ENCODE measurements at regions not wholly inside any gene's neighbourhood (a gene's known extent, or its start where the extent isn't known, plus 50 kb on each side); places are given as distances from the start of the nearest gene placed in this dataset.

- peak; percentile 55 for DNase-seq (ENCODE audit: low read depth)
- TF ChIP-seq CTCF (conservative IDR thresholded peaks at IDR 0.05; ENCODE audit: low read depth, low read length), result no peak
- H3K4me3 ChIP-seq (ENCODE audit: low read depth, low read length), result no peak overlapping the region
Measured at GRCh38 chr9:96135076-96135752, 166.8 kb downstream of the HSD17B3 start.

- DNase-seq (ENCODE audit: low read depth), result no peak
- TF ChIP-seq CTCF (conservative IDR thresholded peaks at IDR 0.05; ENCODE audit: low read depth, low read length), result no peak
- H3K4me3 ChIP-seq (ENCODE audit: low read depth, low read length), result no peak overlapping the region
Measured at GRCh38 chr9:96133321-96134021, 168.5 kb downstream of the HSD17B3 start.

- no peak overlapping the region for H3K4me3 ChIP-seq (ENCODE audit: low read depth, low read length)
- TF ChIP-seq CTCF (conservative IDR thresholded peaks at IDR 0.05; ENCODE audit: low read depth, low read length), result no peak
- DNase-seq (ENCODE audit: low read depth), result no peak
Measured at GRCh38 chr9:96131825-96132224, 170.2 kb downstream of the HSD17B3 start.

GRCh38 chr9:96130970-96131369 is 171.0 kb downstream of the HSD17B3 start:
- no peak for TF ChIP-seq CTCF (conservative IDR thresholded peaks at IDR 0.05; ENCODE audit: low read depth, low read length)
- H3K4me3 ChIP-seq (ENCODE audit: low read depth, low read length), result no peak overlapping the region
- DNase-seq (ENCODE audit: low read depth), result no peak

- no peak overlapping the region for H3K4me3 ChIP-seq (ENCODE audit: low read depth, low read length)
- TF ChIP-seq CTCF (conservative IDR thresholded peaks at IDR 0.05; ENCODE audit: low read depth, low read length), result no peak
- no peak for DNase-seq (ENCODE audit: low read depth)
Measured at GRCh38 chr9:96129747-96130146, 172.2 kb downstream of the HSD17B3 start.

- no peak overlapping the region for H3K4me3 ChIP-seq (ENCODE audit: low read depth, low read length)
- no peak for DNase-seq (ENCODE audit: low read depth)
- TF ChIP-seq CTCF (conservative IDR thresholded peaks at IDR 0.05; ENCODE audit: low read depth, low read length), result no peak
Measured at GRCh38 chr9:96128880-96129279, 173.1 kb downstream of the HSD17B3 start.

Data from choroid plexus epithelial cell (primary cell).